PC-9 (cell line): ENCODE measurements at regions not wholly inside any gene's neighbourhood (a gene's known extent, or its start where the extent isn't known, plus 50 kb on each side); places are given as distances from the start of the nearest gene placed in this dataset.

ENCODE experiments used
- CTCF ChIP-seq: fragments of 200-600 bp; sonication (generic); conservative IDR thresholded peaks from 2 replicates; pipeline ENCODE4 v1.6.1; 2017; ENCODE audit warnings: mixed run types, antibody characterized with exemption, mild to moderate bottlenecking, moderate library complexity
- EZH2 ChIP-seq: fragments of 200-600 bp; sonication (generic); IDR thresholded peaks from 2 replicates; pipeline ENCODE4 v1.8.0; 2017; ENCODE audit warnings: antibody characterized with exemption, low read depth

GRCh38 chr6:137717074-137718073 is 149.7 kb upstream of the TNFAIP3 start:
- TF ChIP-seq CTCF (no peak), EZH2 (no peak)
